A549 (cell line): ENCODE measurements at regions not wholly inside any gene's neighbourhood (a gene's known extent, or its start where the extent isn't known, plus 50 kb on each side); places are given as distances from the start of the nearest gene placed in this dataset.

Experiments used
- CBX8 ChIP-seq: fragments of 200-600 bp; sonication (generic); IDR thresholded peaks from 2 replicates; pipeline ENCODE4 v1.6.1; 2016
- CEBPB ChIP-seq, 2 experiments: fragments of >200 bp in 1 of 2; sonication (Bioruptor Twin) in 1 of 2; formaldehyde crosslinking in 1 of 2; IDR thresholded peaks; 2 replicates each; pipeline ENCODE4 v1.6.1; 2012 to 2016
- CTCF ChIP-seq: fragments of >200 bp; sonication (Bioruptor Twin); formaldehyde crosslinking; IDR thresholded peaks from 3 replicates; pipeline ENCODE4 v1.5.1; 2016
- EHMT2 ChIP-seq: fragments of 200-600 bp; sonication (generic); IDR thresholded peaks from 2 replicates; pipeline ENCODE4 v1.6.1; 2016; ENCODE audit warnings: antibody characterized with exemption, low read depth, mild to moderate bottlenecking, moderate library complexity
- HMGXB4 ChIP-seq: fragments of 250-450 bp; sonication (Bioruptor Pico); IDR thresholded peaks from 2 replicates; pipeline ENCODE4 v1.5.0; 2021; ENCODE audit warnings: mild to moderate bottlenecking, moderate library complexity, borderline replicate concordance
- JUN ChIP-seq, 2 experiments: fragments of >200 bp; sonication (Bioruptor Twin); formaldehyde crosslinking; IDR thresholded peaks; 2 replicates in 1 of 2; 3 replicates in 1 of 2; pipeline ENCODE4 v1.6.1; 2016 to 2017
- KDM1A ChIP-seq: fragments of 200-600 bp; sonication (generic); IDR thresholded peaks from 2 replicates; pipeline ENCODE4 v1.6.1; 2016; ENCODE audit warnings: low read depth, mild to moderate bottlenecking
- MAFK ChIP-seq: fragments of 450-650 bp; IDR thresholded peaks from 2 replicates; pipeline ENCODE4 v1.6.1; 2014; ENCODE audit not compliant: partially characterized antibody
- MAX ChIP-seq: IDR thresholded peaks from 2 replicates; pipeline ENCODE4 v1.6.1; 2012
- NPAS2 ChIP-seq: fragments of 250-450 bp; sonication (Bioruptor Pico); IDR thresholded peaks from 2 replicates; pipeline ENCODE4 v1.8.0; 2022; ENCODE audit warnings: mild to moderate bottlenecking, moderate library complexity, borderline replicate concordance
- NR3C1 ChIP-seq: fragments of >200 bp; sonication (Bioruptor Twin); formaldehyde crosslinking; IDR thresholded peaks from 3 replicates; pipeline ENCODE4 v1.6.1; 2017
- PBX3 ChIP-seq: IDR thresholded peaks from 2 replicates; pipeline ENCODE4 v1.6.1; 2012
- POLR2A ChIP-seq: IDR thresholded peaks from 2 replicates; pipeline ENCODE4 v1.6.1; 2012; ENCODE audit warnings: mild to moderate bottlenecking, low read length
- SMC3 ChIP-seq: fragments of >200 bp; sonication (Bioruptor Twin); formaldehyde crosslinking; IDR thresholded peaks from 3 replicates; pipeline ENCODE4 v1.6.1; 2018; ENCODE audit warnings: inconsistent platforms

GRCh38 chr12:11584221-11584855 is 65.1 kb upstream of the ETV6 start:
- TF ChIP-seq CBX8 (no peak), NPAS2 (CRISPR knock-in tag) (no peak), KDM1A (no peak), POLR2A (no peak), JUN (IDR thresholded peaks at IDR 0.05) (no peak), CEBPB (IDR thresholded peaks at IDR 0.05) (no peak), MAX (no peak), HMGXB4 (no peak), CTCF (no peak), EHMT2 (no peak), SMC3 (no peak), NR3C1 (no peak), PBX3 (no peak), MAFK (no peak)
